ENCODE measurements at regions not wholly inside any gene's neighbourhood (a gene's known extent, or its start where the extent isn't known, plus 50 kb on each side); places are given as distances from the start of the nearest gene placed in this dataset.

DNA sequence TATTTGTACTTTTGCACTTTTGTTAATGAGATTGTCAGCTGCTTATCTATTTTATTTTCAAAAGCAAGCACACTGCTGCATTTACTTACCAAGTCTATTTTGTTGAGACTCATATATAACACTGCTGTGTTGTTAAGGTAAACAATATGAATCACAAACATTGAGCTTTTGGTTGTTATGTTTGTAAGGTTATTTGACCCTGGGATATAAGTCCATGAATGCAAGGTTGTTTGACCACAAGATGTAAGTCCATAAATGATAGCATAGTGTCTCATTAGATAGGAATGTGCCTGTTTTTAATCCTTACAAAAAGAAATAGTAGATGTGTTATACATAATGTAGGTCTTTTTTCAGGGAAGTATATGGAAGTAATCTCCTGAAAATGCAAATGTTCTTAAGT is 845.9 kb downstream of the CDH9 start:
- no peaks in the 10 kb centered on the region for H3K9me3 ChIP-seq (ENCODE audit: low read length)
- no peak overlapping the region for H3K4me2 ChIP-seq (ENCODE audit: low read length)
- TF ChIP-seq, protein P1, sequence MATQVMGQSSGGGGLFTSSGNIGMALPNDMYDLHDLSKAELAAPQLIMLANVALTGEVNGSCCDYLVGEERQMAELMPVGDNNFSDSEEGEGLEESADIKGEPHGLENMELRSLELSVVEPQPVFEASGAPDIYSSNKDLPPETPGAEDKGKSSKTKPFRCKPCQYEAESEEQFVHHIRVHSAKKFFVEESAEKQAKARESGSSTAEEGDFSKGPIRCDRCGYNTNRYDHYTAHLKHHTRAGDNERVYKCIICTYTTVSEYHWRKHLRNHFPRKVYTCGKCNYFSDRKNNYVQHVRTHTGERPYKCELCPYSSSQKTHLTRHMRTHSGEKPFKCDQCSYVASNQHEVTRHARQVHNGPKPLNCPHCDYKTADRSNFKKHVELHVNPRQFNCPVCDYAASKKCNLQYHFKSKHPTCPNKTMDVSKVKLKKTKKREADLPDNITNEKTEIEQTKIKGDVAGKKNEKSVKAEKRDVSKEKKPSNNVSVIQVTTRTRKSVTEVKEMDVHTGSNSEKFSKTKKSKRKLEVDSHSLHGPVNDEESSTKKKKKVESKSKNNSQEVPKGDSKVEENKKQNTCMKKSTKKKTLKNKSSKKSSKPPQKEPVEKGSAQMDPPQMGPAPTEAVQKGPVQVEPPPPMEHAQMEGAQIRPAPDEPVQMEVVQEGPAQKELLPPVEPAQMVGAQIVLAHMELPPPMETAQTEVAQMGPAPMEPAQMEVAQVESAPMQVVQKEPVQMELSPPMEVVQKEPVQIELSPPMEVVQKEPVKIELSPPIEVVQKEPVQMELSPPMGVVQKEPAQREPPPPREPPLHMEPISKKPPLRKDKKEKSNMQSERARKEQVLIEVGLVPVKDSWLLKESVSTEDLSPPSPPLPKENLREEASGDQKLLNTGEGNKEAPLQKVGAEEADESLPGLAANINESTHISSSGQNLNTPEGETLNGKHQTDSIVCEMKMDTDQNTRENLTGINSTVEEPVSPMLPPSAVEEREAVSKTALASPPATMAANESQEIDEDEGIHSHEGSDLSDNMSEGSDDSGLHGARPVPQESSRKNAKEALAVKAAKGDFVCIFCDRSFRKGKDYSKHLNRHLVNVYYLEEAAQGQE (IDR thresholded peaks at IDR 0.05; ENCODE audit: borderline replicate concordance): no peak
- TF ChIP-seq TAF1 (IDR thresholded peaks at IDR 0.05; ENCODE audit: low read depth) (no peak), POLR2AphosphoS5 (IDR thresholded peaks at IDR 0.05) (no peak), SMC3 (conservative IDR thresholded peaks at IDR 0.05; ENCODE audit: poor library complexity) (no peak), EP300 (conservative IDR thresholded peaks at IDR 0.05; ENCODE audit: poor library complexity, severe bottlenecking) (no peak), EZH2 (IDR thresholded peaks at IDR 0.05; ENCODE audit: borderline replicate concordance, insufficient read depth, low read length, poor library complexity, severe bottlenecking) (no peak)
- TF ChIP-seq, protein P2, sequence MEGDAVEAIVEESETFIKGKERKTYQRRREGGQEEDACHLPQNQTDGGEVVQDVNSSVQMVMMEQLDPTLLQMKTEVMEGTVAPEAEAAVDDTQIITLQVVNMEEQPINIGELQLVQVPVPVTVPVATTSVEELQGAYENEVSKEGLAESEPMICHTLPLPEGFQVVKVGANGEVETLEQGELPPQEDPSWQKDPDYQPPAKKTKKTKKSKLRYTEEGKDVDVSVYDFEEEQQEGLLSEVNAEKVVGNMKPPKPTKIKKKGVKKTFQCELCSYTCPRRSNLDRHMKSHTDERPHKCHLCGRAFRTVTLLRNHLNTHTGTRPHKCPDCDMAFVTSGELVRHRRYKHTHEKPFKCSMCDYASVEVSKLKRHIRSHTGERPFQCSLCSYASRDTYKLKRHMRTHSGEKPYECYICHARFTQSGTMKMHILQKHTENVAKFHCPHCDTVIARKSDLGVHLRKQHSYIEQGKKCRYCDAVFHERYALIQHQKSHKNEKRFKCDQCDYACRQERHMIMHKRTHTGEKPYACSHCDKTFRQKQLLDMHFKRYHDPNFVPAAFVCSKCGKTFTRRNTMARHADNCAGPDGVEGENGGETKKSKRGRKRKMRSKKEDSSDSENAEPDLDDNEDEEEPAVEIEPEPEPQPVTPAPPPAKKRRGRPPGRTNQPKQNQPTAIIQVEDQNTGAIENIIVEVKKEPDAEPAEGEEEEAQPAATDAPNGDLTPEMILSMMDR (IDR thresholded peaks at IDR 0.05; ENCODE audit: poor library complexity, severe bottlenecking): no peak
- no peaks in the 10 kb centered on the region for H3K9me2 ChIP-seq (ENCODE audit: insufficient read depth, low read length)
- no peak overlapping the region for H2AFZ ChIP-seq (ENCODE audit: low read depth, low read length)
- no peak overlapping the region for H3K9ac ChIP-seq (ENCODE audit: low read length)
- no peak overlapping the region for H3K27ac ChIP-seq (ENCODE audit: low read length)
- H3K4me3 ChIP-seq (ENCODE audit: low read length): no peak overlapping the region
- H3K27me3 ChIP-seq (ENCODE audit: insufficient read depth, low read depth, low read length): no peaks in the 10 kb centered on the region
- no peaks in the 10 kb centered on the region for H4K20me1 ChIP-seq (ENCODE audit: insufficient read depth)
- no peaks in the 10 kb centered on the region for H3K36me3 ChIP-seq (ENCODE audit: insufficient read depth, low read length)
- H3K79me2 ChIP-seq (replicated peaks; ENCODE audit: insufficient read depth, low read length): no peaks in the 10 kb centered on the region
- H3F3A ChIP-seq (ENCODE audit: insufficient read depth, low read length, poor library complexity, severe bottlenecking): no peaks in the 10 kb centered on the region

DNA sequence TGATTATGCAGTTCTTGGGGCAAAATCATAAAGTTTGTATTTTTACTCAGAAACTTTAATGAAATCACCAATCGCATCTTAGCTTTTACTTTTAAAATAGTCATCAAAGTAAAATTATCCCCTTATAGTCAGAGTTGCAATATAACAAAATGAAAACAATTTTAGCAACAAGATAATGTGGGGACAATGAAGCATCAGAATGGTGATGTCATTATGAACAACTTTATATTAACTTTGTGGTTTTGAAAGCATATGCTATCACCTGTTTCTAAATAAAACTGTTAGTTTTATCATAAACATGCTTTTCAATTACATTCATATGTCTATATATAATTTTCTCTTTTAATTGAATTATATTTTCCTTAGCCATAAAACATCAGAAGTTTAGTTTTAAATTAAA is 856.8 kb downstream of the CDH9 start:
- no peak overlapping the region for H3K27ac ChIP-seq (ENCODE audit: low read length)
- TF ChIP-seq EZH2 (IDR thresholded peaks at IDR 0.05; ENCODE audit: borderline replicate concordance, insufficient read depth, low read length, poor library complexity, severe bottlenecking): no peak
- no peak for TF ChIP-seq TAF1 (IDR thresholded peaks at IDR 0.05; ENCODE audit: low read depth)

DNA sequence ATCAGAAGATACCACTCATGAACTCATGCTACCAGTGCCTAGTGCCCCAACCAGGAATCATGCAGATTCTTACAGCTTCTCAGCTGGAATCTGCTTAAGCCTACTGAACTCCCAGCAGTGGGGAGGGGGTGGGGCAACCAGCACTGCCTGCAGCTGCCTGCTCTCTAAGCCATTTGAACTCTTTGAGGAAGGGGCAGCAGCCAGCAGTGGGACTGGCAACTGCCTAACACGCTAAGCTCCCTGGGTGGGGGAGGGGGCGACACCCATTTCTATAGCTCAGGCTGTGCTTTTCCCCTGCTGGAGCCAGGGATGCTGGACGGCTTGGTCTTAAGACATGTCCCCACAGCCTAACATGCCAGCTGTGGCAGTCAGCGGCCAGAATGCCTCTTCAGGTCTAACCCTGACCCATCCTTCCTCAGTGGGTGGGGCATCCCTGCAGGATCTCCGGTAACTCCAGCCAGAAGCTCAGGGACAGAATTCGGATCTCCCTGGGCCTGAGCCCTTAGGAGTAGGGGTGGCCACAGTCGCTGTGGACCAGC is 889.7 kb downstream of the CDH9 start:
- TF ChIP-seq, protein P1 (IDR thresholded peaks at IDR 0.05; ENCODE audit: borderline replicate concordance): no peak
- TF ChIP-seq EP300 (conservative IDR thresholded peaks at IDR 0.05; ENCODE audit: poor library complexity, severe bottlenecking) (no peak), RAD21 (conservative IDR thresholded peaks at IDR 0.05) (no peak), MXI1 (conservative IDR thresholded peaks at IDR 0.05; ENCODE audit: poor library complexity, severe bottlenecking) (no peak), POLR2AphosphoS5 (IDR thresholded peaks at IDR 0.05) (no peak), EZH2 (IDR thresholded peaks at IDR 0.05; ENCODE audit: borderline replicate concordance, insufficient read depth, low read length, poor library complexity, severe bottlenecking) (no peak), SMC3 (conservative IDR thresholded peaks at IDR 0.05; ENCODE audit: poor library complexity) (no peak), TAF1 (IDR thresholded peaks at IDR 0.05; ENCODE audit: low read depth) (no peak)
- TF ChIP-seq, protein P2 (IDR thresholded peaks at IDR 0.05; ENCODE audit: poor library complexity, severe bottlenecking): no peak
- no peak overlapping the region for H3K27ac ChIP-seq (ENCODE audit: low read length)
- H3K4me2 ChIP-seq (ENCODE audit: low read length): no peak overlapping the region
- H3F3A ChIP-seq (ENCODE audit: insufficient read depth, low read length, poor library complexity, severe bottlenecking): no peaks in the 10 kb centered on the region
- H3K27me3 ChIP-seq (ENCODE audit: insufficient read depth, low read depth, low read length): no peaks in the 10 kb centered on the region
- H3K9ac ChIP-seq (ENCODE audit: low read length): no peak overlapping the region
- H3K79me2 ChIP-seq (replicated peaks; ENCODE audit: insufficient read depth, low read length): no peaks in the 10 kb centered on the region
- no peaks in the 10 kb centered on the region for H3K36me3 ChIP-seq (ENCODE audit: insufficient read depth, low read length)
- H4K20me1 ChIP-seq (ENCODE audit: insufficient read depth): no peaks in the 10 kb centered on the region
- no peaks in the 10 kb centered on the region for H3K9me3 ChIP-seq (ENCODE audit: low read length)
- no peak overlapping the region for H2AFZ ChIP-seq (ENCODE audit: low read depth, low read length)
- H3K4me3 ChIP-seq (ENCODE audit: low read length): no peak overlapping the region
- H3K9me2 ChIP-seq (ENCODE audit: insufficient read depth, low read length): no peaks in the 10 kb centered on the region

More for the DNA sequence above, 856.8 kb downstream of the CDH9 start:
- H3K9me2 ChIP-seq (ENCODE audit: insufficient read depth, low read length): no peaks in the 10 kb centered on the region
- no peak overlapping the region for H3K4me3 ChIP-seq (ENCODE audit: low read length)
- H3K79me2 ChIP-seq (replicated peaks; ENCODE audit: insufficient read depth, low read length): no peaks in the 10 kb centered on the region
- no peaks in the 10 kb centered on the region for H3K9me3 ChIP-seq (ENCODE audit: low read length)
- no peak overlapping the region for H3K9ac ChIP-seq (ENCODE audit: low read length)
- no peak overlapping the region for H2AFZ ChIP-seq (ENCODE audit: low read depth, low read length)
- H3K27me3 ChIP-seq (ENCODE audit: insufficient read depth, low read depth, low read length): no peaks in the 10 kb centered on the region
- no peaks in the 10 kb centered on the region for H3F3A ChIP-seq (ENCODE audit: insufficient read depth, low read length, poor library complexity, severe bottlenecking)
- H4K20me1 ChIP-seq (ENCODE audit: insufficient read depth): no peaks in the 10 kb centered on the region
- H3K4me2 ChIP-seq (ENCODE audit: low read length): no peak overlapping the region
- H3K36me3 ChIP-seq (ENCODE audit: insufficient read depth, low read length): no peaks in the 10 kb centered on the region
